Liver (tissue), 3 donors: ENCODE measurements at regions not wholly inside any gene's neighbourhood (a gene's known extent, or its start where the extent isn't known, plus 50 kb on each side); places are given as distances from the start of the nearest gene placed in this dataset.
"Not testable (repeated sequence)": the region's sequence is repeated elsewhere in the genome, so short reads cannot be mapped to it uniquely, and the experiment has no call there.

Experiments
- CTCF ChIP-seq: fragments of 150-350 bp; IDR thresholded peaks from 2 replicates; pipeline ENCODE4 v1.5.1; 2017; ENCODE audit warnings: improper control_type of control experiment, low read depth, low read length; ENCODE audit not compliant: missing input control
- EGR1 ChIP-seq, 2 donors: IDR thresholded peaks; 2 replicates each; pipeline ENCODE4 v1.6.1; 2016 to 2018; ENCODE audit warnings: antibody characterized with exemption in 2 of 2, low read depth in 2 of 2
- FOXA2 ChIP-seq: IDR thresholded peaks from 2 replicates; pipeline ENCODE4 v1.6.1; 2016; ENCODE audit warnings: antibody characterized with exemption
- GABPA ChIP-seq, 2 donors: IDR thresholded peaks in 1 of 2; conservative IDR thresholded peaks in 1 of 2; 2 replicates each; pipeline ENCODE4 v1.6.1; 2016; ENCODE audit warnings: antibody characterized with exemption in 2 of 2, mild to moderate bottlenecking in 1 of 2, moderate library complexity in 1 of 2
- HNF4A ChIP-seq, 2 donors: conservative IDR thresholded peaks; 2 replicates each; pipeline ENCODE4 v1.6.1; 2016; ENCODE audit warnings: antibody characterized with exemption in 2 of 2, mild to moderate bottlenecking in 2 of 2
- JUND ChIP-seq, 2 donors: IDR thresholded peaks; 2 replicates each; pipeline ENCODE4 v1.6.1; 2016; ENCODE audit warnings: antibody characterized with exemption in 2 of 2
- MAX ChIP-seq: IDR thresholded peaks from 2 replicates; pipeline ENCODE4 v1.6.1; 2016; ENCODE audit warnings: antibody characterized with exemption
- RAD21 ChIP-seq, 2 donors: IDR thresholded peaks; 2 replicates each; pipeline ENCODE4 v1.6.1; 2016; ENCODE audit warnings: antibody characterized with exemption in 2 of 2, mild to moderate bottlenecking in 2 of 2
- REST ChIP-seq: IDR thresholded peaks from 2 replicates; pipeline ENCODE4 v1.6.1; 2016; ENCODE audit warnings: antibody characterized with exemption, mild to moderate bottlenecking
- TAF1 ChIP-seq: conservative IDR thresholded peaks from 2 replicates; pipeline ENCODE4 v1.6.1; 2016; ENCODE audit warnings: antibody characterized with exemption, mild to moderate bottlenecking
- ZBTB33 ChIP-seq: IDR thresholded peaks from 2 replicates; pipeline ENCODE4 v1.6.1; 2016; ENCODE audit warnings: antibody characterized with exemption
- donor health status: healthy.
- donor health status: healthy.

GRCh38 chr7:55694484-55694883 lies 122.2 kb upstream of the VOPP1 start:
- TF ChIP-seq TAF1; CTCF; FOXA2; REST; GABPA (IDR thresholded peaks at IDR 0.05 in 1 of 2, conservative IDR thresholded peaks at IDR 0.05 in 1 of 2); MAX; HNF4A (conservative IDR thresholded peaks at IDR 0.05); EGR1 (IDR thresholded peaks at IDR 0.05; ENCODE audit: low read depth in 2 of 2); RAD21 (IDR thresholded peaks at IDR 0.05); ZBTB33; JUND (IDR thresholded peaks at IDR 0.05): not testable (repeated sequence)
